H1 (cell line): ENCODE measurements at regions not wholly inside any gene's neighbourhood (a gene's known extent, or its start where the extent isn't known, plus 50 kb on each side); places are given as distances from the start of the nearest gene placed in this dataset.

ENCODE experiments used
- HDAC2 ChIP-seq, 2 experiments: fragments of 300-600 bp in 1 of 2; sonication (generic) in 1 of 2; IDR thresholded peaks; 2 replicates each; pipeline ENCODE4 v1.6.1; 2011 to 2012; ENCODE audit warnings: low read depth in 2 of 2, low read length in 2 of 2, mild to moderate bottlenecking in 2 of 2, moderate library complexity in 2 of 2, borderline replicate concordance in 1 of 2, inconsistent platforms in 1 of 2
- JUN ChIP-seq: IDR thresholded peaks from 2 replicates; pipeline ENCODE4 v1.6.1; 2011; ENCODE audit warnings: low read depth, mild to moderate bottlenecking, improper control_type of control experiment, low read length

DNA sequence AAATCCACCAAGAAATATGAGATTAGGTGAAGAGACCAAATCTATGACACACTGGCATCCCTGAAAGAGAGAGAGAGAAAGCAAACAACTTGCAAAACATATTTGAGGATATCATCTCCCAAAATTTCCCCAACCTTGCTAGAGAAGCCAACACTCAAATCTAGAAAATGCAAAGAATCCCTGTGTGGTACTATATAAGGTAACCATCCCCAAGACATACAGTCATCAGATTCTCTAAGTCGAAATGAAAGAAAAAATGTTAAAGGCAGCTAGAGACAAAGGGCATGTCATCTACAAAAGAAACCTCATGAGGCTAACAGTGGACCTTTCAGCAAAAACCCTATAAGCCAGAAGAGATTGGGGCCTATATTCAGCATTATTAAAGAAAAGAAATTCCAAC, 622.1 kb upstream of the LMCD1 start (continued):
- TF ChIP-seq HDAC2 (IDR thresholded peaks at IDR 0.05; ENCODE audit: borderline replicate concordance in 1 of 2, low read depth in 2 of 2, low read length in 2 of 2) (no peak), JUN (no peak)
